Smooth muscle cell (in vitro differentiated cells): ENCODE measurements at regions not wholly inside any gene's neighbourhood (a gene's known extent, or its start where the extent isn't known, plus 50 kb on each side); places are given as distances from the start of the nearest gene placed in this dataset.
"Not testable (repeated sequence)": the region's sequence is repeated elsewhere in the genome, so short reads cannot be mapped to it uniquely, and the experiment has no call there.

Experiments
- DNase-seq: peaks from one replicate; lab custom pipeline; 2025; ENCODE audit not compliant: unreplicated experiment; lab: John Stamatoyannopoulos, UW
- H2AFZ ChIP-seq: fragments of 200-600 bp; sonication (generic); 2 replicates; pipeline ENCODE4 v1.6.0; 2016; ENCODE audit warnings: antibody characterized with exemption, low read depth, mild to moderate bottlenecking
- H3F3A ChIP-seq: fragments of 200-600 bp; sonication (generic); 2 replicates; pipeline ENCODE4 v1.6.0; 2017; ENCODE audit warnings: antibody characterized with exemption, low read depth
- H3K27ac ChIP-seq: fragments of 200-600 bp; sonication (generic); 2 replicates; pipeline ENCODE4 v1.5.1; 2016; ENCODE audit warnings: low read depth, mild to moderate bottlenecking
- H3K27me3 ChIP-seq: fragments of 200-600 bp; sonication (generic); 2 replicates; pipeline ENCODE4 v1.6.1; 2016; ENCODE audit warnings: low read depth, mild to moderate bottlenecking
- H3K36me3 ChIP-seq: fragments of 200-600 bp; sonication (generic); 2 replicates; pipeline ENCODE4 v1.5.1; 2016; ENCODE audit warnings: low read depth
- H3K4me1 ChIP-seq: fragments of 200-600 bp; sonication (generic); 2 replicates; pipeline ENCODE4 v1.5.1; 2016; ENCODE audit warnings: low read depth
- H3K4me2 ChIP-seq: fragments of 200-600 bp; sonication (generic); 2 replicates; pipeline ENCODE4 v1.6.0; 2016; ENCODE audit warnings: mild to moderate bottlenecking
- H3K4me3 ChIP-seq: fragments of 200-600 bp; sonication (generic); 2 replicates; pipeline ENCODE4 v1.5.1; 2016; ENCODE audit warnings: mild to moderate bottlenecking
- H3K79me2 ChIP-seq: fragments of 200-600 bp; sonication (generic); 2 replicates; pipeline ENCODE4 v1.6.0; 2016; ENCODE audit warnings: low read depth, mild to moderate bottlenecking
- H3K9ac ChIP-seq: fragments of 200-600 bp; sonication (generic); 2 replicates; pipeline ENCODE4 v1.6.0; 2016; ENCODE audit warnings: low read depth
- H3K9me3 ChIP-seq: fragments of 200-600 bp; sonication (generic); replicated peaks from 2 replicates; pipeline ENCODE4 v1.5.1; 2016; ENCODE audit warnings: low read depth
- H4K20me1 ChIP-seq: fragments of 200-600 bp; sonication (generic); 2 replicates; pipeline ENCODE4 v1.6.0; 2016; ENCODE audit warnings: low read depth
- WGBS: methylation state at CpG from one replicate; pipeline ENCODE4 v1.1.7; 2016; ENCODE audit warnings: low lambda C conversion rate; 5-methylcytosine and 5-hydroxymethylcytosine counted together
- TF ChIP-seq, protein P1 (sequence below): fragments of 200-600 bp; sonication (generic); IDR thresholded peaks from 2 replicates; pipeline ENCODE4 v1.5.1; 2017; ENCODE audit warnings: borderline replicate concordance, mild to moderate bottlenecking, antibody characterized with exemption; ENCODE audit not compliant: insufficient read depth, poor library complexity, severe bottlenecking

- H4K20me1 ChIP-seq, result no peaks in the 10 kb centered on the region
- no peak overlapping the region for H3K27ac ChIP-seq
- no peak overlapping the region for H3K4me2 ChIP-seq
- no peak overlapping the region for H2AFZ ChIP-seq
- DNase-seq, result no peak
- H3K4me3 ChIP-seq, result no peak overlapping the region
- H3K79me2 ChIP-seq, result no peaks in the 10 kb centered on the region
- H3F3A ChIP-seq, result no peaks in the 10 kb centered on the region
- H3K4me1 ChIP-seq, result no peaks in the 10 kb centered on the region
- TF ChIP-seq, protein P1, sequence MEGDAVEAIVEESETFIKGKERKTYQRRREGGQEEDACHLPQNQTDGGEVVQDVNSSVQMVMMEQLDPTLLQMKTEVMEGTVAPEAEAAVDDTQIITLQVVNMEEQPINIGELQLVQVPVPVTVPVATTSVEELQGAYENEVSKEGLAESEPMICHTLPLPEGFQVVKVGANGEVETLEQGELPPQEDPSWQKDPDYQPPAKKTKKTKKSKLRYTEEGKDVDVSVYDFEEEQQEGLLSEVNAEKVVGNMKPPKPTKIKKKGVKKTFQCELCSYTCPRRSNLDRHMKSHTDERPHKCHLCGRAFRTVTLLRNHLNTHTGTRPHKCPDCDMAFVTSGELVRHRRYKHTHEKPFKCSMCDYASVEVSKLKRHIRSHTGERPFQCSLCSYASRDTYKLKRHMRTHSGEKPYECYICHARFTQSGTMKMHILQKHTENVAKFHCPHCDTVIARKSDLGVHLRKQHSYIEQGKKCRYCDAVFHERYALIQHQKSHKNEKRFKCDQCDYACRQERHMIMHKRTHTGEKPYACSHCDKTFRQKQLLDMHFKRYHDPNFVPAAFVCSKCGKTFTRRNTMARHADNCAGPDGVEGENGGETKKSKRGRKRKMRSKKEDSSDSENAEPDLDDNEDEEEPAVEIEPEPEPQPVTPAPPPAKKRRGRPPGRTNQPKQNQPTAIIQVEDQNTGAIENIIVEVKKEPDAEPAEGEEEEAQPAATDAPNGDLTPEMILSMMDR, result no peak
- H3K9me3 ChIP-seq, result no peaks in the 10 kb centered on the region
- H3K9ac ChIP-seq, result no peak overlapping the region
- no peaks in the 10 kb centered on the region for H3K36me3 ChIP-seq
- no peaks in the 10 kb centered on the region for H3K27me3 ChIP-seq
These were observed 128.7 kb downstream of the ALG10 start for GRCh38 chr12:34151019-34151418.

- H3K4me2 ChIP-seq, result no peak overlapping the region
- DNase-seq, result no peak
- H3K79me2 ChIP-seq, result no peaks in the 10 kb centered on the region
- no peak overlapping the region for H3K27ac ChIP-seq
- no peaks in the 10 kb centered on the region for H3F3A ChIP-seq
- H3K9me3 ChIP-seq, result no peaks in the 10 kb centered on the region
- WGBS, result 40% methylated on average over 1 of the region's 1 CpG
- no peak overlapping the region for H2AFZ ChIP-seq
- H3K36me3 ChIP-seq, result no peaks in the 10 kb centered on the region
- TF ChIP-seq, protein P1, result no peak
- H3K9ac ChIP-seq, result no peak overlapping the region
- no peaks in the 10 kb centered on the region for H3K27me3 ChIP-seq
- no peaks in the 10 kb centered on the region for H3K4me1 ChIP-seq
- H4K20me1 ChIP-seq, result no peaks in the 10 kb centered on the region
- H3K4me3 ChIP-seq, result no peak overlapping the region
These were observed 141.1 kb downstream of the ALG10 start for GRCh38 chr12:34163443-34163842.

GRCh38 chr12:34166427-34167060, 144.2 kb downstream of the ALG10 start:
- H3K27ac ChIP-seq, result no peak overlapping the region
- no peaks in the 10 kb centered on the region for H3K27me3 ChIP-seq
- no peak for DNase-seq
- H2AFZ ChIP-seq, result no peak overlapping the region
- H3K4me2 ChIP-seq, result no peak overlapping the region
- no peak overlapping the region for H3K4me3 ChIP-seq
- H4K20me1 ChIP-seq, result no peaks in the 10 kb centered on the region
- TF ChIP-seq, protein P1, result no peak
- no peak overlapping the region for H3K9ac ChIP-seq
- WGBS, result 90% methylated on average over 32 of the region's 41 CpGs
- H3K79me2 ChIP-seq, result no peaks in the 10 kb centered on the region
- no peaks in the 10 kb centered on the region for H3K4me1 ChIP-seq
- no peaks in the 10 kb centered on the region for H3K36me3 ChIP-seq
- no peaks in the 10 kb centered on the region for H3K9me3 ChIP-seq
- H3F3A ChIP-seq, result no peaks in the 10 kb centered on the region

DNA sequence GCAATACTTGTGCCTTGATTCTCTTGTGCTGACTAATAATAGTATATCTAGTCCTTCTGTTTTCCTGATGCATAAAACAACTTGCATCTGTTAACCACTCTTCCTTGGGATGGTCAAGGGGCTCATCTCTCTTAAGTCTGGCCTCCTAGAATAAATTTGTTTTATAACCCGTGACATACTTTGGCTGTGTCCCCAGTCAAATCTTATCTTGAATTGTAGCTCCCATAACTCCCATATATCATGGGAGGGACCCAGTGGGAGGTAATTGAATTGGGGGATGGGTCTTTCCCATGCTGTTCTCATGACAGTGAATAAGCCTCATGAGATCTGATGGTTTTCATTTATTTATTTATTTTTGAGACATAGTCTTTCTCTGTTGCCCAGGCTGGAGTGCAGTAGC, 146.2 kb downstream of the ALG10 start:
- not testable (repeated sequence) for H4K20me1 ChIP-seq, H3K4me3 ChIP-seq, H3K79me2 ChIP-seq, H3K27ac ChIP-seq, H3K9me3 ChIP-seq, H3F3A ChIP-seq, H3K4me2 ChIP-seq, H2AFZ ChIP-seq, H3K27me3 ChIP-seq, H3K9ac ChIP-seq, H3K36me3 ChIP-seq, DNase-seq, H3K4me1 ChIP-seq
- 68% methylated on average over 1 of the region's 1 CpG for WGBS
